A673 (cell line): ENCODE measurements at regions not wholly inside any gene's neighbourhood (a gene's known extent, or its start where the extent isn't known, plus 50 kb on each side); places are given as distances from the start of the nearest gene placed in this dataset.
"Not testable (repeated sequence)": the region's sequence is repeated elsewhere in the genome, so short reads cannot be mapped to it uniquely, and the experiment has no call there.

Experiments used
- BruUV-seq: library from RNA; stranded (reverse); fragments of 400-500 nt; replicated peaks from 2 replicates; lab custom pipeline; 2021; lab: Mats Ljungman, UMichigan
- CTCF ChIA-PET: fragments of 300-600 bp; sonication (Branson Sonifier 250); formaldehyde crosslinking; loops from one replicate; lab custom pipeline; 2022; ENCODE audit warnings: antibody characterized with exemption; lab: Charles Lee
- POLR2A ChIA-PET: fragments of 300-600 bp; sonication (Branson Sonifier 250); formaldehyde crosslinking; loops from one replicate; lab custom pipeline; 2022; ENCODE audit warnings: antibody characterized with exemption; ENCODE audit not compliant: low non-redundant PET; lab: Charles Lee
- DNase-seq: peaks from one replicate; pipeline ENCODE4 v3.0.0-alpha.2; 2015; ENCODE audit warnings: low spot score
- H3K27ac ChIP-seq: fragments of 200-600 bp; sonication (generic); 2 replicates; pipeline ENCODE4 v1.5.1; 2016; ENCODE audit warnings: mixed run types, low read depth, mild to moderate bottlenecking, mixed read lengths, antibody characterized with exemption, low read length; ENCODE audit not compliant: poor library complexity, severe bottlenecking
- H3K27me3 ChIP-seq: fragments of 200-600 bp; sonication (generic); replicated peaks from 2 replicates; pipeline ENCODE4 v1.6.1; 2017; ENCODE audit warnings: mixed run types, low read depth, mild to moderate bottlenecking, mixed read lengths, antibody characterized with exemption, low read length; ENCODE audit not compliant: insufficient read depth, poor library complexity
- H3K36me3 ChIP-seq: fragments of 200-600 bp; sonication (generic); 2 replicates; pipeline ENCODE4 v1.6.1; 2016; ENCODE audit warnings: mixed run types, mild to moderate bottlenecking, mixed read lengths, antibody characterized with exemption, low read length; ENCODE audit not compliant: insufficient read depth, poor library complexity, severe bottlenecking
- H3K4me1 ChIP-seq: fragments of 200-600 bp; sonication (generic); 2 replicates; pipeline ENCODE4 v1.6.1; 2017; ENCODE audit warnings: mixed run types, mild to moderate bottlenecking, mixed read lengths, antibody characterized with exemption, low read length; ENCODE audit not compliant: insufficient read depth, poor library complexity, severe bottlenecking
- H3K4me3 ChIP-seq: fragments of 200-600 bp; sonication (generic); 2 replicates; pipeline ENCODE4 v1.5.1; 2016; ENCODE audit warnings: low read depth, mixed run types, mild to moderate bottlenecking, mixed read lengths, low read length; ENCODE audit not compliant: poor library complexity, severe bottlenecking
- H3K9me3 ChIP-seq: fragments of 200-600 bp; sonication (generic); 2 replicates; pipeline ENCODE4 v1.6.1; 2016; ENCODE audit warnings: mixed run types, low read depth, mild to moderate bottlenecking, mixed read lengths, antibody characterized with exemption, low read length; ENCODE audit not compliant: poor library complexity, severe bottlenecking
- CTCF ChIP-seq: fragments of 300-800, 200-600 bp; sonication (generic); conservative IDR thresholded peaks from 2 replicates; pipeline ENCODE4 v1.5.1; 2017; ENCODE audit warnings: low read depth, mild to moderate bottlenecking, antibody characterized with exemption, low read length, moderate library complexity, mixed read lengths
- EZH2 ChIP-seq: fragments of 200-600 bp; sonication (generic); IDR thresholded peaks from 2 replicates; pipeline ENCODE4 v1.6.1; 2017; ENCODE audit warnings: borderline replicate concordance, low read depth, mild to moderate bottlenecking, mixed read lengths, antibody characterized with exemption, low read length; ENCODE audit not compliant: poor library complexity, severe bottlenecking
- intact Hi-C: fragments of 100-400 bp; cut with micrococcal nuclease; formaldehyde crosslinking; loops from one replicate; pipeline ENCODE4 v1.10.0; 2022; ENCODE audit not compliant: unreplicated experiment

GRCh38 chr4:23084559-23085248 is 392.0 kb downstream of the GBA3 start:
- H3K27me3 ChIP-seq, result no peaks in the 10 kb centered on the region
- POLR2A ChIA-PET, result no interaction called here
- no peak overlapping the region for H3K27ac ChIP-seq
- CTCF ChIA-PET, result no interaction called here
- no peak overlapping the region for H3K4me3 ChIP-seq
- peaks cover 11% of the 10 kb centered on the region for H3K9me3 ChIP-seq
- no peaks in the 10 kb centered on the region for H3K36me3 ChIP-seq
- no peaks in the 10 kb centered on the region for H3K4me1 ChIP-seq
- BruUV-seq, result no TSS peak
- no peak for DNase-seq
- intact Hi-C loops, result no loop called here
- no peak for TF ChIP-seq EZH2
- TF ChIP-seq CTCF, result no peak

GRCh38 chr4:23083391-23083790 is 390.7 kb downstream of the GBA3 start:
- H3K4me1 ChIP-seq, result no peaks in the 10 kb centered on the region
- intact Hi-C loops, result no loop called here
- ChIA-PET CTCF (no interaction called here), POLR2A (no interaction called here)
- H3K36me3 ChIP-seq, result no peaks in the 10 kb centered on the region
- no peak for DNase-seq
- H3K9me3 ChIP-seq, result peaks cover 11% of the 10 kb centered on the region
- H3K27ac ChIP-seq, result no peak overlapping the region
- H3K4me3 ChIP-seq, result no peak overlapping the region
- no peak for TF ChIP-seq CTCF
- TF ChIP-seq EZH2, result no peak
- H3K27me3 ChIP-seq, result no peaks in the 10 kb centered on the region
- BruUV-seq, result no TSS peak

GRCh38 chr4:23080171-23080570 is 387.4 kb downstream of the GBA3 start:
- H3K4me3 ChIP-seq, H3K36me3 ChIP-seq, BruUV-seq, DNase-seq, H3K27ac ChIP-seq, H3K4me1 ChIP-seq, H3K9me3 ChIP-seq, CTCF ChIA-PET, intact Hi-C loops, H3K27me3 ChIP-seq, POLR2A ChIA-PET: not testable (repeated sequence)
